Left renal pelvis (tissue), 4 donors: ENCODE measurements at regions not wholly inside any gene's neighbourhood (a gene's known extent, or its start where the extent isn't known, plus 50 kb on each side); places are given as distances from the start of the nearest gene placed in this dataset.
A peak's percentile ranks its signal among the peaks of the same experiment; 100 is the strongest.

Experiments used
- DNase-seq, 4 donors: peaks; one replicate each; pipeline ENCODE4 v3.0.0-alpha.2; 2013; ENCODE audit warnings: low read depth in 4 of 4, low spot score in 3 of 4

DNA sequence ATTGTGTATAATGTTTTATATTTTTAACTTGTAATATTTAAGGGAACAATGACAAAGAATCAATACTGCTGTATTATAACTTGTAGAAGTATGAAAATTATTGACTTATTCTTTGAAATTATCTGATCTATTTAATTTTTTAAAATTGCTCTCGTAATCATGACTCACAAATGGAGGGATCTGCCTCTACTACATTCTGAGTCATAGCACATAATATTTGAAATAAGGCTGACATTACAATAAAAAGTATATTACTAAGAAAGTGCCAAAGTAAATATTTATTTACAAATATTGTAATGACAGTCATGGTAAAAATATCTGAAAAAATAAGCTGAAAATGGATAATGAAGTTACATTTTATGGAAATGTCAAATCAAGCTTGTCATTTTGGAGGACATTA lies 1144.6 kb upstream of the CDH2 start:
- no peak for DNase-seq

DNA sequence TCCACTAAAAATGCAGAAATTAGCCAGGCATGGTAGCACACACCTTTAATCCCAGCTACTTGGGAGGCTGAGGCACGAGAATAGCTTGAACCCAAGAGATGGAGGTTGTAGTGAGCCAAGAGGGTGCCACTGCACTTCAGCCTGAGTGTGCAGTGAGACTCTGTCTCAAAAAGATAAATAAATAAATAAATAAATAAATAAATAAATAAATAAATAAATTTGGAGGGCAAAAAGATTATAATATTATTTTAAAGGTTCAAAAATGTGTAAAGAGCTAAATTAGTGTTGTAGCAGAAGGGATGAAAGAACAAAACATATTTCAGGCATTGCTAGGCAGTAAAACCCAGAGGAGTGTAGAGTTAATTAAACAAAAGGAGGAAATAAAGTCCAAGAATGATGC lies 1136.4 kb upstream of the CDH2 start:
- DNase-seq = no peak

DNA sequence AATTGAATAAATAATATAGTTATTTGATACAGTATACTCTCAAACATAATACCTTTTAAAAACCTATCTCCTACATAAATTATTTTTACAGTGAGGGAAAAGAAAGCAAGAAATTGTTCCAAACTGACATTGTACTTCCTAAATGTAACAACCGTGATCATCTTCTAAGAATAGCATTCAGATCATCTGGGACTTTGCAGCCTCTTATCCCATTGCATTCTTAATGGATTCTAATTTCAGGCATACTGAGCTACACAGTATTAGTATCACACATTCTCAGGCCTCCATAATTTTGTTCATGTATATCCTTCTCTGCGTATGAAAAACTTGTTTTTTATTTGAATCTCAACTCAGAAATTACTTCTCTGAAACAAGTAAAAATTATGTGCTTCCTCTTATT lies 1134.7 kb upstream of the CDH2 start:
- DNase-seq = no peak

DNA sequence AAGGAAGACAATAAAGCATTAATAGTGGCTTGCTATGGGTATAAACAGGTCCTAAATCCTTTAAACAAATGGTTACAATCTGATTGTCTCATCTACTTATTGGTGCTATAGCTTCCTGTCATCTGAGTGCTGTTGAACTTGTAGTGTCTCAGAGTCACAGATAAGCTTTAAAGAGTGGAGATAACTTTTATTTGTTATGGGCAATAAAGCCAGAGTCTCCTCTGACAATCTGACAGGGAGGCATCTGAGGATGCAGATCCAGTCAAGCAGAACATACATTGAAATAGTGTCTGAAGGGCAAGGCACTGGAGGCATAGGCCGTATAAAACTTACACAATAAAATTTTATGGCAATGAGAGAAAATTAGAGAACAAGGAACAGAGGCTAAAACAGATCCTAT lies 1132.4 kb upstream of the CDH2 start:
- DNase-seq = peak; percentile 3 to 29 (median 22)

DNA sequence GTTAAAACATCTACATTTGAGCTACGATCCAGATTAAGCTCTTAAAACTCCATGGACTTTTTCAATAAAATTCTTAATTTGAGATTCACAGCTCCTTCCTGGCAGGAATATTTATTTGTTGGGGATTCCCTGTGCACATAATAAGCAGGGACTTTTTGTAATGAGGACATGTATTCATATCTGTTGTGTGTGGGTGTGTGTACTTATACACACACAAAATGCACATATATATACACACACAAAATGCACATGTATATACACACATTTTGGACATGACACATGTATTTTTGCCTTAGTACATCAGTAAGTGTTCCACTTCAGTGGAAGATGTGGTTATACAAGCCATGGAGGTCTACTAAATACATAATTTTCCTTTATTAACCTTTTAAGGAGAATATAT lies 1131.1 kb upstream of the CDH2 start:
- no peak for DNase-seq

DNA sequence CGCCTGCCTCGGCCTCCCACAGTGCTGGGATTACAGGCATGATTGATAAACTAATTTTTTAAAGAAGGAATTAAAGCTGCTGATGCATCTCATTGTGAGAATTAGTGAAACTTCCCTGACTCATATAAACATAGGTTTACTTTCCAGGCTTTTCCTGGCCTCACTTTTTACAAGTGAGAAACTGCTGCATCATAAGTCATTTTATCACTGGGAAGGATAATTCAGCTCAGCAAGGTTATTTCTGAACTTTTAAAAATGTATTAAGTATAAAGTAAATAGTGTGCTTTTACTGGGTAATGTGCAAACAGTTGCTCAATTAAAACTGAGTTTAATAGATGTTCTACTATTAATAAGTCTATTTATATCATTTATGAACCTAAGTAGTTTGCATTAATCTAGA lies 1130.3 kb upstream of the CDH2 start:
- no peak for DNase-seq

DNA sequence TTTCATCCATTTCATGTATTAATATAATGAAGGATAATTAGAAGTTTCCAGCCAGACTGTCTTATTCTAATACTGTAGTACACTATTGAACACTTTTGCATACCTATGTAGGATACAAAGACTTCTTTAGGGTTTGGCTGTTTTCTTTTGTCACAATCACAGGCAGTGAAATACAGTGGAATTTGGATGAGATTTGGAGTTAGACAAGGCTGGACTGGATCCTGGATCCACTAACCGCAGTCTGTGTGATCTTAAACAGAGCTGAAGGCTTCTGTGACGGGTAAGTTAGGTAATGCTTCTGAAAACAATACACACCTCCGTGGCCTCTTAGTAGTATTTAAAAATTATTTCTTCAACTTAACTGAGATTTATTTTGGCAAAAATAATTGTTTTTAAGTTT lies 1128.6 kb upstream of the CDH2 start:
- DNase-seq = no peak

DNA sequence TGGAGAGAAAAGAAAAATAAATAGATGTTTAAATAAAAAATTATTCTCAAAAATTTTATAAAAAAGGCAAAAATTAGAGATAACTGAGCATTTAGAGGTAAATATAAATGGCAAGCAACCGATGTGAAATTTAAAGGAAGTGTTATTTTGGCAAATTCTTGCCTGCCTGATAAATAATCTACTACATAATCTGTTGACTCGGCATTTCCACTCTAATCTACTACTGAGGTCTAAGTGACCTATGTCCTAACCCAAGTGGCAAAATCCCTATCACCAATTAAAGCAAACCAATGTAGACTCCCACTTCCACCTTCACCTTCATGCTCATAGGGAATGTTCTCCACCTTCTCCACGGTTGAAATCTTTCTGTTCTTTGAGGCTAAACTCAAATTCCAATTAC lies 1124.1 kb upstream of the CDH2 start:
- DNase-seq = no peak

DNA sequence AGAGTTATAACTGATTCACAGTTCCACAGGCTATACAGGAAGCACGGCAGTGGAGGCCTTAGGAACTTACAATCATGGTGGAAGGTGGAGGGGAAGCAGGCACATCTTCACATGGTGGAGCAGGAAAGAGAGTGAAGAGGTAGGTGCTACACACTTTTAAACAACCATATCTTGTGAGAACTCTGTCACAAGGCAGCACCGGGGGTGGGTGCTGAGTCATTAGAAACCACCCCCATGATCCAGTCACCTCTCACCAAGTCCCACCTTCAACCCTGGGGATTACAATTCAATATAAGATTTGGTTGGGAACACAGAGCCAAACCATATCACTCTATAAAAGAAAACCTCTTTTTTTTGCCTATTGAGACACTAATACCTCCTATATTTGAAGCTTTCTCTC lies 1108.5 kb upstream of the CDH2 start:
- no peak for DNase-seq

DNA sequence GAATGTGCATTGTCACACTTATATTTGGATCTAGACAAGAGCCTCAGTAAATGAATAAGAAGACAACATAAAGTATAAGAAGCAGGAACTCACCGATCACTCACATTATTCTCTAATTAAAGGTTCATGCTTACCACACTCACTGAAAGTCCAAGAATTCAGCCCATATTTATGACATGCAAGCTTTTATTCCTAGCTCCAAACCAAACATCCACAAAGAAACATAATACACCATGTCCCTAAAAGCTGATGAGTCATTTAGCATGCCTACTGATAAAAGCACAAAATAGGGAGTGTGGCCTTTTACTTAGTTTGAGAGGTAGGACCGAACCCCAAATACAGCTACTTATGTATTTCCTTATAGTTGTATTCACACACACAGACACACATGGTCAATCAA lies 1094.6 kb upstream of the CDH2 start:
- DNase-seq = no peak

DNA sequence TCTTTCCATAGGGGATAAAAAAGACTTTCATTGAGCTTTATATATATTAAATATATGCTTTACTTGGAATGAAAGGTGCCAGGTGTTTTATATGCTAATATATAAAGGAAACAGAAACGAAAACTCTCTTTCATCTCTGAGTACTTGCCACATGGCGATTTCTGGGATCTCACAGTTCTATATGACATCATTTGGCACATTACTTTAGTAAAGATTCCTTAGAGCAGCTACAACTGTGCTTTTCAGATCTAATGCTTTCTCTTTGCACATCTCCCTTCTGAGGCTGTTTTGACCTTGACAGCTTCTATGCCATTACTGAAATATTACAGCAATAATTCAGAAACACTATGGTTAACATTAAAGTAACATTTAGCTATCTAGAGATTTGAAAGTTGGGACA lies 1082.9 kb upstream of the CDH2 start:
- DNase-seq = no peak

DNA sequence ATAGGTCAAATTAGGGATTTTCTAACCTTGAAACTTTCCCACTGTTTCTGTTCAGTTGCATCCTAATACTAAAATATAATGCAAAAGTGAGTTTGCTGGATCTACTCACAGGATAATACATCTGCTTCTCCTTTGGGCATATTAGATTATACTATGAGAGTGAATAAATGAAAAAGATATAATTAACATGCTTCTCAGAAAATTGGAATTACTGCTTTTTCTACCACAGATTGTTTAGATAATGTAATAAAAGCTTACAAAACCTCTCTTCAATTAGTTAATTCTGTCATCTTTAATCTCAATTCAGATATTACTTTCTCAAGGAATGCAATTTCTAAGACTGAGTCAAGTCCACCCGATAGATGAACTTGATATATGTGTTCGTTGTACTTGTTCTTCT lies 1077.2 kb upstream of the CDH2 start:
- no peak for DNase-seq

DNA sequence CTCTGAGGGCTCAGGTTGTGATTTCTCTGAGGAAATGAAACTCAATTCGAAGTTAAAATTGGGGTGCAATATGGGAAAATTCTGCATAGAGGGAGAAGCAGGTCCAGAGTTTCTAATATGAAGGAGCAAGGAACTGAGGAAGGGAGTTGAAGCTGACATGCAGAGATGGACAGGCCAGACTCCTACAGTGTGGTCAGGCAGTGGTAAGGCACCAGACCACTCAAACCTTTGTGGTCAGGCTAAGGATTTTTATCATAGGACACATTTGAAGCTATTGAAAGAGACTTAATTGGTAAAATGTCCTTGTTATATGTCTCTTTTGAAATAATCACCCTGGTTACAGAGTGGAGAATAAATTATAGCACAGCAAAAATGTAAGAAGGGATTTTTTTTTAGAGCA lies 1074.8 kb upstream of the CDH2 start:
- DNase-seq = no peak

DNA sequence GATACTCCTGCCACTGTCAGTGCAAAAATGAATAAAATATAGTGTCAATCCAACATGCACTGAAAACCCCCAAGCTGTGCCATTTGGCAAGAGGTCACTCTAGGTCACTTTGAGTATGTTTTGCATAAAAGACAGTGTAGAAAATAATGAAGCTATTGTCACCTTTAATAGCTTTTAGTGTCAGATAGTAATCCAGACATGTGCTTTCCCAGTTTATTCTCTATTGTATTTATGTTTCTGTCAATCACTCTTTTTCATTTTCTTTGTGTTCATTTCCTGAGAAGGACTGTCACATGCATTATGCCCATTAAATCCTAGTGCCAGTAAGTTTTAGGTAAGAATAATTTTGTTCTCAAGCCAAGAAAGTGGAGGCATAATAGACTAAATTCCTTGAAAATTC lies 1073.9 kb upstream of the CDH2 start:
- no peak for DNase-seq

DNA sequence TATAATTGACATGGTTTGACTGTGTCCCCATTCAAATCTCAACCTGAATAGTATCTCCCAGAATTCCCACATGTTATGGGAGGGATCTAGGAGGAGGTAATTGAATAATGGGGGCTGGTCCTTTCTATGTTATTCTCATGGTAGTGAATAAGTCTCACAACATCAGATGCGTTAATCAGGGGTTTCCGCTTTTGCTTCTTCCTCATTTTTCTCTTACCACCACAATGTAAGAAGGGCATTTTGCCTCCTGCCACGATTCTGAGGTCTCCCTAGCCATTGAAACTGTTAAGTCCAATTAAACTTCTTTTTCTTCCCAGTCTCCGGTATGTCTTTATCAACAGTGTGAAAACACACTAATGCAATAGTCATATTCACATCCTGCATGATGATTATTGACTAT lies 1073.3 kb upstream of the CDH2 start:
- no peak for DNase-seq

DNA sequence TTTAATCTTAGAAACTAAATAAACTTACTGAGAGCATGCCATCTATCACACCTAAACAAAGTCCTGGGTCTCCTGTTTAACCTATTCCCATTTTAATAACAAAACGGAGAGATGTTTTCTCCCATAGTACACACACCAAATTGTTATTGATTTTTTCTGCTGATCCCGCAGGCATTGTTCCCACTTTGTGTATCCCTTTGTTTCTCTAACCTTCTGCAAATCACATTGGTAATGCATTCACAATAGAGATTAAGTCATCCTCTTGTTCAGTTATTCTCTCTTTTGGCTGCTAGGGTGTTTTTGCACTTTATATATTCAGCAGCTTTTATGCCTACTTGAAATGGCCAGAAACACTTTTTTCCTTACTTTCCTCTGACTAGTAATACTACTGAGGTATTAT lies 1071.9 kb upstream of the CDH2 start:
- DNase-seq = no peak

DNA sequence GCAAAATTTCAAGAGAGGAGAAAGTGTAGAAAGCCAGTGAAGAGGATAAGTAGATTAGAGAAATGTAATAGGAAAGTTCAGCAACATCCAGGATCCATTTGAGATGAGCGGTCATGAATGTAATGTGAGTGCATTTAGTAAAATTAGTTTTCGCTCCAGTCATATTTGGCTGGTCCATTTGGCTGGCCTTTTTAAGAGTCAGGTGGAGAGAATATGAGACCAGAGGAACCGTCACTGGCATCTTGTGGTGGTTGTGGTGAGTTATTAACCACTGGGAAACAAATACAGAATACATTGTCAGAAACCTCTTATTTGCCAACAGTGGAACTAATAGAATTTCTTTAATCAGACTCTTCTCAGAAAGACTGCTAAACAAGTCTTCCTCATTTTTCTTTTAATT lies 1064.3 kb upstream of the CDH2 start:
- no peak for DNase-seq

DNA sequence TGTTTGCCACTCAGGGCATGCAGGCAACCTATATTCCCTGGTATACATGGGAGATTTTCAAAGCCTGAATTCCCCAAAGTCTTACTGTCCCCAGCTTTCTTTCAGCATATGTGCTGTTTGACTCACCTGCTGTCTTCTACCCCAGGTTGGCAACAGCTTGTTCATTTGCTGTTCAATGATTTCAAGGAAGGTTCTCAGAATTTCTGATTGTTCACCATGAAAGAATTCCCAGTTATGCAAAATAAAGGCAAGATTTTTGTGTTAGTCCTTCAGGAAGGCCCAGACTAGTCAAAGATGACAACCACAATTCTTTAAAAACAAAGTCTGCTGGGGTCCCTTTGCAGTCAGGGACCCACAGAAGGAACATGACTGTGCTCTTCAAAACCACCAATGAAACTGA lies 1057.8 kb upstream of the CDH2 start:
- DNase-seq = no peak

DNA sequence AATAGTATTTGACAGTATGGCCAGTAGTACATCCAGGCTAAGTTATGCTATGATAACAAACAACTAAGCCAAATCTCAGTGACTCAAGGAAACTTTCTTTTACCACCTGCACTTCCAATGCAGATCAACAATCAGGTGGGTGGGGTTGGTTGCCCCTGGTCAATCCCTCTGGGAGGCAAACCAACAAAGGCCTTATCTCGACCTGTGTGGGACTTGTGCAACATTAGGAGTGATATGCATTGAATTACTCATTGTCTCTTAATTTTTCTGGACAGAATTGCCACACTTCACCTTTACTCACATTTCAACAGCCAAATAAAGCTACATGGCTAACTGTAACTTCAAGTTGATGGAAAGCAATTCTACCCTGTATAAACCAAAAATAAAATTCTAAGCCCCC lies 1049.3 kb upstream of the CDH2 start:
- DNase-seq = no peak

DNA sequence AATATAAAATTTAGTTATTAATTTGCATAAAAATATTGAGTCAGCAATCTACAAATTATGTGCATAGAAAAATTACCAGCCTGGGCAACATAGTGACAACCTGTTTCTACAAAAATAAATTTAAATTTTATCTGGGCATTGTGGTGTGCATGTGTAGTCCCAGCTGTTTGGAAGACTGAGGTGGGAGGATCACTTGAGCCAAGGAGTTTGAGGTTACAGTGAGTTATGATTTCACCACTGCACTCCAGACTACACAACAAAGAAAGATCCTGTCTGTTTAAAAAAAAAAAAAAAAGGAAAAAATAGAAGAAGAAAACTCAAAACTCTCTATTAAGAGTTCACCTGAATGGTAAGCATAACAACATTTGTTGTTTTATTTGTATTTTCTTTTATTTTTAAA lies 1048.4 kb upstream of the CDH2 start:
- DNase-seq = no peak

DNA sequence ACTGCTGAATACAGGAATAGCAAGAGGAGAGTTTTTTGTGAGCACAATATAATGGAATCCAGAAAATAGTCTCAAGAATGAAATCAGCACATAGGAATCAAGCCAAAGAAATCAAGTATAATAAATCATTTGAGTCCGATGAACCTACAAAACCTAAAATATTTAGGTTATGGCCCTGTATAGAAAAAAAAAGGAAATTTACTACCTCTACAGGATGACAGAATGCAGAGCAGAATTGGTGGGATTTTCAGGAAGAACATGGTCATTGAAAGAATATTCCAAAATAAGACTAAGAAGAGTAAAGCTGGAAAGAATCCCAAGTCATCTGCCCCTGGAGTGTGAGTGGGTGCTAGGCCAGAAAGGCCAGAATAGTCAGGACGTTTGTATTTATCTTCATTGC lies 1041.2 kb upstream of the CDH2 start:
- no peak for DNase-seq

DNA sequence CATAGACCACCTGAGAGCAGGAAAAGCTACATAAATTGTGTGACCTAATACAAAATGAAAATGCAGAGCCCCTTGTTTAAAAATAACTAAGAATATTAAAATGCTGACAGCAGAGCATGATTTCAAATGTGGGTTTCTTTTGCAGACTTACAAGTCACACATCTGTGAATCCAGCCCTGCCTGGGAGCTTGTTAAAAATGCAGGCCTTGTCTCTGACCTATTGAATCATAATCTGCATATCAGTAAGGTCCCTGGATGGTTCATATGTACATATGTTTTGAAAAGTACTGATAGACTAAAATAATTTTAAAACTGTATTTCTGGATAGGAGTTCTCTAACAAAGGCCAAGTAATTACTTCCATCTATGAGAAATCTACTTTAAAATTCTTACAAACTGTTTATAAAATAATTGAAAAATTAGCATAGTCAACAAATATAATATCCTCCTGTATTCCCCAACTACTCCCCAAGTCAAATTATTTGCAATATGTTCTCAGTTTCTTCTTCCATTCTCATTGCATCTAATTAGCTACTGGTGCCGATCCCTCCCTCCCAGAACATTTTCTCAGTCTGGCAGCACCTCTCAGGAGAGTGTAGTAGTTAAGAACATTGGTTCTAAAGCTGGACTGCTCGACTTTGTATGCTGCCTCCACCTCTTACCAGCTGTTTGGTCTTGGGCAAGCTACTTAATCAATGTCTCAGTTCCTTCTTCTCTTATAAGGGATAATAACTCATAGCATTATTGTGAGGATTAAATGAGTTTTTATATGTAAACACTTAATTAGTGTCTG lies 1040.4 kb upstream of the CDH2 start:
- no peak for DNase-seq

DNA sequence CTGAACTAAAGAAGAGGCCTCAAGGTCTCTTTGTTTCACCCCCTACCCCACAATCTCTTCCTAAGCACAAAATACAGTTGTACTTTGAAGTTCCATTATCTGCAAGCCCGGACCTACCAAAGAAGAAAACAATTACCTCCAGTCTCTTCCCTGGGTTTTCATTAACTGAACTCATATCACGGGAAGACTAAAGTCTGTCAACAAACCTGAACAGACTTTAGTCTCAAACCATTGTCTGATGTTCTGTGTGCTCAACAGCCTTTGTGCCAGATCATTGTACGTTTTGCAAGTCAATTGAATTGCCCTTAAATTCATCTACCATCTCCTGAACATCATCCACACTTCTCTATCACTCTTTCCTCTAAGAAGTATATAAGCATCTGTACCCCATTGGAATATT lies 1021.9 kb upstream of the CDH2 start:
- DNase-seq = no peak
